Thoracic aorta (tissue), 2 donors: ENCODE measurements at regions not wholly inside any gene's neighbourhood (a gene's known extent, or its start where the extent isn't known, plus 50 kb on each side); places are given as distances from the start of the nearest gene placed in this dataset.

Experiments used
- ATAC-seq: fragments of 150-250 bp; one replicate; pipeline ENCODE4 v1.8.0; 2017; ENCODE audit warnings: low read depth; ENCODE audit not compliant: insufficient number of reproducible peaks, low FRiP score
- DNase-seq: peaks from one replicate; pipeline ENCODE4 v3.0.0-alpha.2; 2020; ENCODE audit warnings: low spot score
- H3K27ac ChIP-seq, 2 donors: fragments of 200-600 bp; sonication (generic); 1 replicate in 1 of 2; 2 replicates in 1 of 2; pipeline ENCODE4 v1.5.1; 2016; ENCODE audit warnings: mild to moderate bottlenecking in 2 of 2, moderate library complexity in 2 of 2
- H3K27me3 ChIP-seq: fragments of 200-600 bp; sonication (generic); replicated peaks from 2 replicates; pipeline ENCODE4 v1.6.0; 2016; ENCODE audit warnings: mild to moderate bottlenecking; ENCODE audit not compliant: insufficient read depth
- H3K36me3 ChIP-seq: fragments of 200-600 bp; sonication (generic); one replicate; pipeline ENCODE4 v1.5.1; 2016
- H3K4me1 ChIP-seq, 2 donors: fragments of 200-600 bp; sonication (generic); 1 replicate in 1 of 2; 2 replicates in 1 of 2; pipeline versions ENCODE4 v1.5.1 to v1.6.0; 2016; ENCODE audit warnings: low read depth in 2 of 2, mild to moderate bottlenecking in 1 of 2; ENCODE audit not compliant: control insufficient read depth in 1 of 2
- H3K4me3 ChIP-seq: fragments of 200-600 bp; sonication (generic); 2 replicates; pipeline ENCODE4 v1.5.1; 2016; ENCODE audit warnings: mild to moderate bottlenecking
- H3K9me3 ChIP-seq: fragments of 200-600 bp; sonication (generic); 2 replicates; pipeline ENCODE4 v1.5.1; 2016
- CTCF ChIP-seq: fragments of 200-600 bp; sonication (generic); IDR thresholded peaks from one replicate; pipeline ENCODE4 v1.5.1; 2019; ENCODE audit warnings: antibody characterized with exemption

DNA sequence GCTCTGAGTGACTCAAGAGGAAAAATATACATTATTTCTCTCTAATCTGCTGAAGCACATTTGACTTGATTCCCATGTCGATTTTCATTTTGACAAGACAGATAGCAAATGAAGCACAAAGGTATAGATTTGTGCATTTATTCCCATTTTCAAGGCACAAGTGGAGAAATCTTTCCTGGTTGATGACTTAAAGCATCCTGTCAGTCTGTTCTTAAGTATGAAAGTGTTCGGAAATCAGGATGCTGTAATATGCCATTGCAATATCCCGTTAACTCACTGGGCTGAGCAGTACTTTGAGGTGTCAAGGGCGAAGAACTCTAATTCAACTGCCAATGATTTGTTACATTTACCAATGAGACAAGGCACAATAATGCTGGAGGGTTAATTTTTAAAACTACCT is 185.2 kb upstream of the LRP1B start:
- Histone ChIP-seq H3K9me3 (no peaks in the 10 kb centered on the region), H3K27ac (no peak overlapping the region), H3K4me3 (no peak overlapping the region), H3K27me3 (no peaks in the 10 kb centered on the region), H3K36me3 (no peaks in the 10 kb centered on the region), H3K4me1 (no peaks in the 10 kb centered on the region)
- no peak for ATAC-seq
- TF ChIP-seq CTCF: no peak
- no peak for DNase-seq

- Histone ChIP-seq H3K27ac (no peak overlapping the region), H3K27me3 (no peaks in the 10 kb centered on the region), H3K4me3 (no peak overlapping the region), H3K4me1 (no peaks in the 10 kb centered on the region), H3K9me3 (no peaks in the 10 kb centered on the region), H3K36me3 (no peaks in the 10 kb centered on the region)
- TF ChIP-seq CTCF: no peak
- DNase-seq (no peak), ATAC-seq (no peak)
Measured at GRCh38 chr2:142315346-142315745, 184.5 kb upstream of the LRP1B start.

DNA sequence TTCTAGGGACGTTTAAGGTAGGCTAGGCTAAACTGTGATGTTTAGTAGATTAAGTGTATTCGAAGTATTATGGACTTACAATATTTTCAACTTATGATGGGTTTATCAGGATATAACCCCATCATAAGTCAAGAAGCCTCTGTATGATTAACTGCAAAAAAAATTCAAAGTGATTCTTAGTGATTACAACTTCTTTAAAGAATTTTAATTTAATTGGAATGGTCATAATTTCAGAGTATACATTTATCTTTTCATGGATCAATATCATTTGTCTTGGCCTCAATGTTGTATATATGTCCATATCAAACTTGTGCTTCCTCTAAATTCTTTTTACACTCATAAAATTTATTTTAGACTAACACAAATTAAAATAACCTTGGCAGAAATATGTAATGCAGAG is 183.3 kb upstream of the LRP1B start:
- DNase-seq (no peak), ATAC-seq (no peak)
- no peak overlapping the region for H3K27ac ChIP-seq
- H3K4me3 ChIP-seq: no peak overlapping the region
- TF ChIP-seq CTCF: no peak
- H3K4me1 ChIP-seq: no peaks in the 10 kb centered on the region
- no peaks in the 10 kb centered on the region for H3K27me3 ChIP-seq
- no peaks in the 10 kb centered on the region for H3K36me3 ChIP-seq
- no peaks in the 10 kb centered on the region for H3K9me3 ChIP-seq

GRCh38 chr2:142310530-142310929 is 179.7 kb upstream of the LRP1B start:
- Histone ChIP-seq H3K36me3 (no peaks in the 10 kb centered on the region), H3K27ac (no peak overlapping the region), H3K4me1 (no peaks in the 10 kb centered on the region), H3K9me3 (no peaks in the 10 kb centered on the region), H3K4me3 (no peak overlapping the region), H3K27me3 (no peaks in the 10 kb centered on the region)
- no peak for TF ChIP-seq CTCF
- DNase-seq (no peak), ATAC-seq (no peak)

GRCh38 chr2:142308744-142309143 is 177.9 kb upstream of the LRP1B start:
- no peaks in the 10 kb centered on the region for H3K4me1 ChIP-seq
- no peak overlapping the region for H3K27ac ChIP-seq
- ATAC-seq (no peak), DNase-seq (no peak)
- H3K27me3 ChIP-seq: no peaks in the 10 kb centered on the region
- TF ChIP-seq CTCF: no peak
- H3K4me3 ChIP-seq: no peak overlapping the region
- H3K36me3 ChIP-seq: no peaks in the 10 kb centered on the region
- H3K9me3 ChIP-seq: no peaks in the 10 kb centered on the region
